A549 (cell line): ENCODE measurements at regions not wholly inside any gene's neighbourhood (a gene's known extent, or its start where the extent isn't known, plus 50 kb on each side); places are given as distances from the start of the nearest gene placed in this dataset.

ENCODE experiments used
- BCL3 ChIP-seq: fragments of >200 bp; sonication (Bioruptor Twin); formaldehyde crosslinking; IDR thresholded peaks from 3 replicates; pipeline ENCODE4 v1.6.1; 2016
- CHD4 ChIP-seq: fragments of 200-600 bp; sonication (generic); IDR thresholded peaks from 2 replicates; pipeline ENCODE4 v1.6.1; 2016; ENCODE audit warnings: antibody characterized with exemption, mild to moderate bottlenecking, borderline replicate concordance
- CTCF ChIP-seq: fragments of >200 bp; sonication (Bioruptor Twin); formaldehyde crosslinking; IDR thresholded peaks from 3 replicates; pipeline ENCODE4 v1.5.1; 2016
- ELK1 ChIP-seq: fragments of 150-350 bp; IDR thresholded peaks from 2 replicates; pipeline ENCODE4 v1.6.1; 2014; ENCODE audit warnings: low read depth, mild to moderate bottlenecking, low read length
- EP300 ChIP-seq, 2 experiments: fragments of >200 bp; sonication (Bioruptor Twin); formaldehyde crosslinking; IDR thresholded peaks; 2 replicates in 1 of 2; 3 replicates in 1 of 2; pipeline ENCODE4 v1.6.1; 2016 to 2017
- JUN ChIP-seq, 2 experiments: fragments of >200 bp; sonication (Bioruptor Twin); formaldehyde crosslinking; IDR thresholded peaks; 2 replicates in 1 of 2; 3 replicates in 1 of 2; pipeline ENCODE4 v1.6.1; 2016 to 2017
- JUNB ChIP-seq: fragments of >200 bp; sonication (Bioruptor Twin); formaldehyde crosslinking; IDR thresholded peaks from 2 replicates; pipeline ENCODE4 v1.6.1; 2016
- MAFK ChIP-seq: fragments of 450-650 bp; IDR thresholded peaks from 2 replicates; pipeline ENCODE4 v1.6.1; 2014; ENCODE audit not compliant: partially characterized antibody
- MAX ChIP-seq: IDR thresholded peaks from 2 replicates; pipeline ENCODE4 v1.6.1; 2012
- PHF8 ChIP-seq: fragments of 200-600 bp; sonication (generic); IDR thresholded peaks from 2 replicates; pipeline ENCODE4 v1.6.1; 2016; ENCODE audit warnings: low read depth, mild to moderate bottlenecking, antibody characterized with exemption, moderate library complexity, borderline replicate concordance
- POLR2A ChIP-seq: IDR thresholded peaks from 2 replicates; pipeline ENCODE4 v1.6.1; 2012; ENCODE audit warnings: mild to moderate bottlenecking, low read length
- RFX5 ChIP-seq: fragments of 450-650 bp; IDR thresholded peaks from 2 replicates; pipeline ENCODE4 v1.7.1; 2014; ENCODE audit warnings: antibody characterized with exemption, mild to moderate bottlenecking, moderate library complexity
- ZC3H11A ChIP-seq: fragments of 450-650 bp; IDR thresholded peaks from 2 replicates; pipeline ENCODE4 v1.6.1; 2014; ENCODE audit warnings: antibody characterized with exemption, mild to moderate bottlenecking
- ZNF302 ChIP-seq: fragments of 250-450 bp; sonication (Bioruptor Pico); IDR thresholded peaks from 2 replicates; pipeline ENCODE4 v1.9.0; 2021; ENCODE audit warnings: inconsistent platforms, mild to moderate bottlenecking, moderate library complexity

GRCh38 chr1:95575291-95575690 is 341.3 kb downstream of the RWDD3 start:
- no peak for TF ChIP-seq CTCF
- TF ChIP-seq POLR2A, result no peak
- no peak for TF ChIP-seq ZNF302 (CRISPR knock-in tag)
- TF ChIP-seq CHD4, result no peak
- no peak for TF ChIP-seq MAFK
- TF ChIP-seq EP300 (IDR thresholded peaks at IDR 0.05), result no peak
- TF ChIP-seq RFX5, result no peak
- no peak for TF ChIP-seq JUN (IDR thresholded peaks at IDR 0.05)
- TF ChIP-seq BCL3, result no peak
- no peak for TF ChIP-seq MAX
- no peak for TF ChIP-seq ZC3H11A
- no peak for TF ChIP-seq JUNB
- TF ChIP-seq PHF8, result no peak
- no peak for TF ChIP-seq ELK1
